ENCODE measurements at regions not wholly inside any gene's neighbourhood (a gene's known extent, or its start where the extent isn't known, plus 50 kb on each side); places are given as distances from the start of the nearest gene placed in this dataset.

DNA sequence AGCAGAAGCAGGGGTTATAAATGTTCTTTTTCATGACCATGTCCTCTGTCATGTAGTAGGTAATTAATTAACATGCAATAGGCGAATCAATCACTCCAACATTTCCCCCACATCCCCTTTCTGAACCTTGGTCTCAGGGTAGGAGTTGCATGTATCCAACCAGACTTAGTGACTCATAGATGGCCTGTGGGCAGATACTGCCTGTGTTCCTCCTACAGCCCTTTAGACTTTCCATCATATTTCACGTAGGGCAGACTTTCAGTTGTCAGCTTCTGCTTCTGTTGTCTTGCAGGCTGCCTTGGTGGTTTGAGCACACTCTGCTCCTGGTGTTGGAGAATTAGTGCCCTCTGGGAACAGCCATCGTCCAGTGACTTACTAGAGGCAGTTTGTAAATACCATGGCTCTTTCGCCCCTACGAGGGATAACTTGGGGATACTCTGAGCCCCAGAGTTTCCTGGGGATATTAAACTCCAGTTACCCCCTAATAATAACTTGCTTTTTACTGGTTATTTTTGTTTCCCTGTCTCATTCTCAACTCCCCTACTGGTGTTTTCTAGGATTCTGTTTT, 244.4 kb downstream of the EDEM1 start:
- H3K4me1 ChIP-seq: no peaks in the 10 kb centered on the region
- DNase-seq (ENCODE audit: low read depth in 1 of 2, low spot score in 1 of 2): no peak
- no peak for ATAC-seq
- TF ChIP-seq NFE2L2 (conservative IDR thresholded peaks at IDR 0.05; ENCODE audit: low read length): no peak
- TF ChIP-seq FOXS1 (CRISPR knock-in tag; IDR thresholded peaks at IDR 0.05): no peak
- TF ChIP-seq, protein P1, sequence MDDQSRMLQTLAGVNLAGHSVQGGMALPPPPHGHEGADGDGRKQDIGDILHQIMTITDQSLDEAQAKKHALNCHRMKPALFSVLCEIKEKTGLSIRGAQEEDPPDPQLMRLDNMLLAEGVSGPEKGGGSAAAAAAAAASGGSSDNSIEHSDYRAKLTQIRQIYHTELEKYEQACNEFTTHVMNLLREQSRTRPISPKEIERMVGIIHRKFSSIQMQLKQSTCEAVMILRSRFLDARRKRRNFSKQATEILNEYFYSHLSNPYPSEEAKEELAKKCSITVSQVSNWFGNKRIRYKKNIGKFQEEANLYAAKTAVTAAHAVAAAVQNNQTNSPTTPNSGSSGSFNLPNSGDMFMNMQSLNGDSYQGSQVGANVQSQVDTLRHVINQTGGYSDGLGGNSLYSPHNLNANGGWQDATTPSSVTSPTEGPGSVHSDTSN (IDR thresholded peaks at IDR 0.05): no peak
- TF ChIP-seq, protein P2, sequence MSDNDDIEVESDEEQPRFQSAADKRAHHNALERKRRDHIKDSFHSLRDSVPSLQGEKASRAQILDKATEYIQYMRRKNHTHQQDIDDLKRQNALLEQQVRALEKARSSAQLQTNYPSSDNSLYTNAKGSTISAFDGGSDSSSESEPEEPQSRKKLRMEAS (IDR thresholded peaks at IDR 0.05): no peak
- TF ChIP-seq HOXB13 (CRISPR knock-in tag; IDR thresholded peaks at IDR 0.05; ENCODE audit: low read depth): no peak
- no peak for TF ChIP-seq EHF (CRISPR knock-in tag; IDR thresholded peaks at IDR 0.05)
- no peak for TF ChIP-seq MAZ (IDR thresholded peaks at IDR 0.05; ENCODE audit: borderline replicate concordance, low read depth, low read length)
- TF ChIP-seq RAD21 (conservative IDR thresholded peaks at IDR 0.05 in 1 of 2, IDR thresholded peaks at IDR 0.05 in 1 of 2): no peak
- no peak for FAIRE-seq
- H3K4me2 ChIP-seq: no peak overlapping the region
- ChIA-PET POLR2A (no interaction called here), CTCF (no interaction called here)
- no peaks in the 10 kb centered on the region for H3K9me3 ChIP-seq
- H3K27ac ChIP-seq: no peak overlapping the region
- no peak overlapping the region for H3K4me3 ChIP-seq
- WGBS (ENCODE audit: missing lambda C conversion rate): 56% methylated on average over 5 of the region's 5 CpGs

DNA sequence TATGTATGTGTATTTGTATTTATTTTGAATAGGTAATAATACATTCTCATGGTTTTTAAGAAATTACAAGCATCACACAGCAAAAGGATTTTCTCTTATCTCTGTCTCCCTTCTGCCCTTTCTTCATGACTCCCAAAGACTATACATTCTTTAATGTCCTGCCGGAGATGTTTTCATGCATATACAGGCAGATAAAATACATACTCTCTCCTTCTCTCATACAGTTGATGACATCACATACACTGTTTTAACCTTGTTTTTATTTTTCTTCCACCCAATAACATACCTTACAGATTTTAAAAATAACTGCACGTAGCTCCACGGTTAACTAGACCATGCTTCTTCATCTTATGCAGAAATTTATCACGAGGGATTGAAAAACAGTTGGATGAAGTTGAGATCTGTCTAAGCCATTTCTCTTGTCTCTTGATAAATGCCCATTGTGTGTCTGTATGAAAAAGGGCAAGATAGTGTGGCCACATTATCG, 249.8 kb downstream of the EDEM1 start:
- Histone ChIP-seq H3K4me1 (no peaks in the 10 kb centered on the region), H3K27ac (no peak overlapping the region), H3K9me3 (no peaks in the 10 kb centered on the region), H3K4me3 (no peak overlapping the region), H3K4me2 (no peak overlapping the region)
- CTCF ChIA-PET: no interaction called here
- TF ChIP-seq, protein P3, sequence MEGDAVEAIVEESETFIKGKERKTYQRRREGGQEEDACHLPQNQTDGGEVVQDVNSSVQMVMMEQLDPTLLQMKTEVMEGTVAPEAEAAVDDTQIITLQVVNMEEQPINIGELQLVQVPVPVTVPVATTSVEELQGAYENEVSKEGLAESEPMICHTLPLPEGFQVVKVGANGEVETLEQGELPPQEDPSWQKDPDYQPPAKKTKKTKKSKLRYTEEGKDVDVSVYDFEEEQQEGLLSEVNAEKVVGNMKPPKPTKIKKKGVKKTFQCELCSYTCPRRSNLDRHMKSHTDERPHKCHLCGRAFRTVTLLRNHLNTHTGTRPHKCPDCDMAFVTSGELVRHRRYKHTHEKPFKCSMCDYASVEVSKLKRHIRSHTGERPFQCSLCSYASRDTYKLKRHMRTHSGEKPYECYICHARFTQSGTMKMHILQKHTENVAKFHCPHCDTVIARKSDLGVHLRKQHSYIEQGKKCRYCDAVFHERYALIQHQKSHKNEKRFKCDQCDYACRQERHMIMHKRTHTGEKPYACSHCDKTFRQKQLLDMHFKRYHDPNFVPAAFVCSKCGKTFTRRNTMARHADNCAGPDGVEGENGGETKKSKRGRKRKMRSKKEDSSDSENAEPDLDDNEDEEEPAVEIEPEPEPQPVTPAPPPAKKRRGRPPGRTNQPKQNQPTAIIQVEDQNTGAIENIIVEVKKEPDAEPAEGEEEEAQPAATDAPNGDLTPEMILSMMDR (IDR thresholded peaks at IDR 0.05): no peak
- no peak for TF ChIP-seq EP300 (IDR thresholded peaks at IDR 0.05)
- no peak for TF ChIP-seq ZNF302 (CRISPR knock-in tag; IDR thresholded peaks at IDR 0.05)
- TF ChIP-seq, protein P2 (IDR thresholded peaks at IDR 0.05): no peak
- no peak for TF ChIP-seq KDM1A (IDR thresholded peaks at IDR 0.05; ENCODE audit: low read depth)
- no peak for TF ChIP-seq NR3C1 (IDR thresholded peaks at IDR 0.05)
- TF ChIP-seq RNF2 (IDR thresholded peaks at IDR 0.05; ENCODE audit: borderline replicate concordance, low read depth): no peak
- no peak for TF ChIP-seq ZSCAN20 (CRISPR knock-in tag; IDR thresholded peaks at IDR 0.05)
- TF ChIP-seq MAZ (IDR thresholded peaks at IDR 0.05; ENCODE audit: borderline replicate concordance, low read depth, low read length): no peak
- no peak for DNase-seq (ENCODE audit: low read depth in 1 of 2, low spot score in 1 of 2)
- 23% methylated on average over 5 of the region's 5 CpGs for WGBS (ENCODE audit: missing lambda C conversion rate)
- ATAC-seq: no peak
- POLR2A ChIA-PET: no interaction called here
- no peak for FAIRE-seq

DNA sequence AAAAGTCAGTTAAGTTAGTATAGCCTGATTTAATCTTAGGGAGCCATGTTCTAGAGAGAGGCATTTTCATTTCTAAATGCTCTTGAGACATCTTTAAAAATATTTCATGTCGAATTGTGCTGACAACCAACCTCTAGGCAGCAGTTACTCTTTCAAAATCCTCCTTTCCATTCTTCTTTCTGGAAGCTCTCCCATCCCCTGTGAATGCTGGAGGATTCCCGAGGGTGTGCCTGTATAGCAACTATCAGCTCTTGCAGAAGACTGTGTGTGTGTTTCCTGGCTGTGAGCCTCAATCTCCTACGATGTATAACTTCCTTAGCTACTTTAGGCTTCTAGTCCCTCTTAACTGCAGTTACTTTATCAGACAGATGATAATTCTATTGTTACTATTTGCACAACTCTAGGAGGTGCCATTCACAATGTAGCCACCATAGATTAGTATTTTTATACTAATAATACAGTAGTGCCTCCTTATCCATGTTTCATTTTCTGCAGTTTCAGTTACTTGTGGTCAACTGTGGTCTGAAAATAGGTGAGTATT, 250.3 kb downstream of the EDEM1 start:
- 13% methylated on average over 3 of the region's 3 CpGs for WGBS (ENCODE audit: missing lambda C conversion rate)
- ChIA-PET POLR2A (no interaction called here), CTCF (no interaction called here)
- Histone ChIP-seq H3K4me1 (no peaks in the 10 kb centered on the region), H3K27ac (no peak overlapping the region), H3K4me2 (no peak overlapping the region), H3K4me3 (no peak overlapping the region), H3K9me3 (no peaks in the 10 kb centered on the region)
- FAIRE-seq (no peak), ATAC-seq (no peak), DNase-seq (ENCODE audit: low read depth in 1 of 2, low spot score in 1 of 2) (no peak)
- no peak for TF ChIP-seq MAZ (IDR thresholded peaks at IDR 0.05; ENCODE audit: borderline replicate concordance, low read depth, low read length)
- no peak for TF ChIP-seq JUNB (IDR thresholded peaks at IDR 0.05)
- TF ChIP-seq HEYL (CRISPR knock-in tag; IDR thresholded peaks at IDR 0.05): no peak
- no peak for TF ChIP-seq ZC3H11A (IDR thresholded peaks at IDR 0.05)
- no peak for TF ChIP-seq HOXB5 (CRISPR knock-in tag; IDR thresholded peaks at IDR 0.05)
- TF ChIP-seq CHD4 (IDR thresholded peaks at IDR 0.05; ENCODE audit: borderline replicate concordance): no peak
- TF ChIP-seq FOSL2 (IDR thresholded peaks at IDR 0.05): no peak
- no peak for TF ChIP-seq FOSL2 (CRISPR knock-in tag; IDR thresholded peaks at IDR 0.05)
- TF ChIP-seq, protein P1 (IDR thresholded peaks at IDR 0.05): no peak
- TF ChIP-seq HDAC2 (IDR thresholded peaks at IDR 0.05): no peak
- no peak for TF ChIP-seq FOSB (CRISPR knock-in tag; IDR thresholded peaks at IDR 0.05)
- TF ChIP-seq CEBPB (IDR thresholded peaks at IDR 0.05): no peak
- TF ChIP-seq EHMT2 (IDR thresholded peaks at IDR 0.05; ENCODE audit: low read depth): no peak
- no peak for TF ChIP-seq RCOR1 (IDR thresholded peaks at IDR 0.05; ENCODE audit: low read depth, low read length)
- TF ChIP-seq GATA3 (IDR thresholded peaks at IDR 0.05; ENCODE audit: borderline replicate concordance): no peak
- TF ChIP-seq EP300 (IDR thresholded peaks at IDR 0.05): no peak
- TF ChIP-seq PHF8 (IDR thresholded peaks at IDR 0.05; ENCODE audit: borderline replicate concordance, low read depth): no peak
- no peak for TF ChIP-seq RAD21 (conservative IDR thresholded peaks at IDR 0.05 in 1 of 2, IDR thresholded peaks at IDR 0.05 in 1 of 2)
- no peak for TF ChIP-seq RNF2 (IDR thresholded peaks at IDR 0.05; ENCODE audit: borderline replicate concordance, low read depth)

All from A549 (cell line).